GM12872 (cell line): ENCODE measurements at regions not wholly inside any gene's neighbourhood (a gene's known extent, or its start where the extent isn't known, plus 50 kb on each side); places are given as distances from the start of the nearest gene placed in this dataset.

Experiments
- CTCF ChIP-seq: IDR thresholded peaks from 3 replicates; pipeline ENCODE4 v1.5.1; 2011; ENCODE audit warnings: low read depth, mild to moderate bottlenecking, low read length, moderate library complexity; ENCODE audit not compliant: insufficient read depth

- no peak for TF ChIP-seq CTCF
Observed at GRCh38 chr3:154779571-154779970, 300.5 kb upstream of the MME start.

- no peak for TF ChIP-seq CTCF
Observed at GRCh38 chr3:154778057-154778456, 302.1 kb upstream of the MME start.

- no peak for TF ChIP-seq CTCF
Observed at GRCh38 chr3:154776549-154777225, 303.4 kb upstream of the MME start.

- TF ChIP-seq CTCF, result no peak
Observed at GRCh38 chr3:154775821-154776548, 304.1 kb upstream of the MME start.

GRCh38 chr3:154766765-154767503, 313.2 kb upstream of the MME start:
- TF ChIP-seq CTCF, result no peak

- no peak for TF ChIP-seq CTCF
Observed at GRCh38 chr3:154764856-154765640, 315.1 kb upstream of the MME start.

GRCh38 chr3:154762486-154762885, 317.6 kb upstream of the MME start:
- TF ChIP-seq CTCF, result no peak
